ENCODE measurements at regions not wholly inside any gene's neighbourhood (a gene's known extent, or its start where the extent isn't known, plus 50 kb on each side); places are given as distances from the start of the nearest gene placed in this dataset.
"Not testable (repeated sequence)": the region's sequence is repeated elsewhere in the genome, so short reads cannot be mapped to it uniquely, and the experiment has no call there.

GRCh38 chr2:133879703-133880102, 311.4 kb upstream of the NCKAP5 start:
- no peak for DNase-seq (ENCODE audit: low read depth in 2 of 2)

DNA sequence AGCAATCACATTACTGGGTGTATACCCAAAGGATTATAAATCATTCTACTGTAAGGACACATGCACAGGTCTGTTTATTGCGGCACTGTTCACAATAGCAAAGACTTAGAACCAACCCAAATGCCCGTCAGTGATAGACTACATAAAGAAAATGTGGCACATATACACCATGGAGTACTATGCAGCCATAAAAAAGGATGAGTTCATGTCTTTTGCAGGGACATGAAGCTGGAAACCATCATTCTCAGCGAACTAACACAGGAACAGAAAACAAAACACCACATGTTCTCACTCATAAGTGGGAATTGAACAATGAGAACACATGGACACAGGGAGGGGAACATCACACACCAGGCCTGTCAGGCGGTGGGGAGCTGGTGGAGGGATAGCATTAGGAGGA, 313.9 kb upstream of the NCKAP5 start:
- DNase-seq (ENCODE audit: low read depth in 2 of 2): not testable (repeated sequence)

DNA sequence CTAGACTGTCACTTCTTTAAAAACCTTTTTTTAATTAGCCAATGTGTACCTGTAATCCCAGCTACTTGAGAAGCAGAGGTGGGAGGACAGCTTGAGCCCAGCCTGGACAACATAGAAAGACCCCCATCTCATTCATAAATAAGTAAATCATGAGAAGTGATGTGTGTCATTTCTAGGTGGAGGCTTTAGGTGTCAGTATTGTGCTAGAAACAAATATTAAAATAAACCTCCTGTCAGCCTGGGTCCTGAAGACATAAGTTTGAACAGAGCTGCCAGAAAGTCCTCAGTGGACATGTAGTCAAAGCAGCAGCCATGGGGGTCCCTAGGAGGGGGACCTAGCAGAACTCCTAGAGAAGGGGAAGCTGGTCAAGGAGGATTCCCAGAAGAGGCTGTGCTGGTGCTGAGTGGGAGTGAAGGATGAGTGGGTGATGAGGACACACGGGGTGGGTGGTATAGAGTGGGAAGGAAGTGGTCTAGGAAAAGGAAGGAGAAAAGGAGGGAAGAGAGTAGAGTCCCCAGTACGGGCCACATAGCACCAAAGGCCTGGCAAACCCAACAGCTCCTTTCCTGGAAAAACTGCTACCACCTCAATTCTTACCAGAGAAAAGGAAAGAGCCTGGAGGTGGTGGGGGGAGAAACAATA, 316.6 kb upstream of the NCKAP5 start:
- no peak for DNase-seq (ENCODE audit: low read depth in 2 of 2)

DNA sequence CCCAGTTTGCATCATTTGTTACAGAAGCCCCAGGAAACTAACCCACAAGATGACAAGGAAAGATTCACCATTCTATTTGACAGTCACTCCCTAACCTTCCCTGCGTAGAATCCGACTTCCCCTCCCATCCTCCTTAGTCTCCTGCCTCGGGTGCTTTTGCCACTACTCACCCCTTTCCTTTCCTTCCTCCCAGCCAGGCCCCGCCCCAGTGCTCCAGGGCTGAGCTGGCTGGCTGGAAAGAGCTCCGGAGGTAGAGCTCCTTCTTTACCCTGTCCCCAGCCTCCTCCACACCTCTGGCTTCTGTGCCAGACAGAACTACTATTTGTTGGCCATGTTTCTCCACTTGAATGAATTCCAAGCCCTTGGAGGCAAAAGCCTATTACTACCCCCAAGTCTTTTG, 317.6 kb upstream of the NCKAP5 start:
- no peak for DNase-seq (ENCODE audit: low read depth in 2 of 2)

DNA sequence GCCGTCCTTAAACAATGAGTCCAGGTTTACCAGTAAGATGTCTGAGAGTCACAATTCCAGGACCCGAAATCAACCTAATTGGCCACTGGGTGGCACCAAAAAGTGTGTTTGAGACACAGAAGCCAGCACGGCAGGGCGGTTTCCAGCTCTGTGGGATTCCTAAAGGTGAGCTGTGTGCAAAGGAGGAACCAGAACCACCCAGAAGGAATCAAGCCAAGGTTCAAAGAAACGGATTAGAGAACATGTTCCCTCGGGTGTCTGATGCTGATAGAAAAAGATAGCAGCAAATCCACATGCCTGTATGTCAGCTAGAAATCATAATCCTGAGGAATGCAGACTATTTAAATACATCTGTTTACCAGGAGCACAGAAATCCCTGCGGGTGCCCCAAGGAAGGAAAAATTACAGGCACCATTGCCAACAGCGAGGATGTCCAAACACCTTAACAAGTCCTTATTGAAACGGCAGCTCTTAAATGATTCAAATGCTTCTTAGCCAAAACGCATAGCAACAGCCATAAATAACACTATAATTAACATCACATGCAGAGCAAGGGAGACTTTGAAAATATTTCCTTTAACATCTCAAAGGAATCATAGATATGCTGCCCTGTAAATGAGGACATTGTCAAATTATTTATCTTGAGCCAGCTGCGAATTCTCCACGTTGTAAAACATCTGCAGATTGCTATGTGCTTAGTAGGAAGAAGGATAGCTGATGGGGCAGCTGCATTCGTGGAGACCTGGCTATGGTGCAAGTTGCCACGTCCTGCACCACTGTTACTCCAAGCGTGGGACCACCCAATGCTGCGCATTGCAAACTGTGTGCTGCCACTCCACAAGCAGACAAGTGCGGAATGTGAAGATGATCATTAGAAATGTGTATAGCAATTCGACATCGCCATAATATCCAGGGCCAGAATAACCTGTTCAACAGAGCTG, 318.7 kb upstream of the NCKAP5 start:
- peak; percentile 0 to 9 for DNase-seq (ENCODE audit: low read depth in 2 of 2)

- no peak for DNase-seq (ENCODE audit: low read depth in 2 of 2)
These were observed 319.4 kb upstream of the NCKAP5 start for GRCh38 chr2:133887676-133888040.

- DNase-seq (ENCODE audit: low read depth in 2 of 2): no peak
These were observed 319.8 kb upstream of the NCKAP5 start for GRCh38 chr2:133888107-133888506.

DNA sequence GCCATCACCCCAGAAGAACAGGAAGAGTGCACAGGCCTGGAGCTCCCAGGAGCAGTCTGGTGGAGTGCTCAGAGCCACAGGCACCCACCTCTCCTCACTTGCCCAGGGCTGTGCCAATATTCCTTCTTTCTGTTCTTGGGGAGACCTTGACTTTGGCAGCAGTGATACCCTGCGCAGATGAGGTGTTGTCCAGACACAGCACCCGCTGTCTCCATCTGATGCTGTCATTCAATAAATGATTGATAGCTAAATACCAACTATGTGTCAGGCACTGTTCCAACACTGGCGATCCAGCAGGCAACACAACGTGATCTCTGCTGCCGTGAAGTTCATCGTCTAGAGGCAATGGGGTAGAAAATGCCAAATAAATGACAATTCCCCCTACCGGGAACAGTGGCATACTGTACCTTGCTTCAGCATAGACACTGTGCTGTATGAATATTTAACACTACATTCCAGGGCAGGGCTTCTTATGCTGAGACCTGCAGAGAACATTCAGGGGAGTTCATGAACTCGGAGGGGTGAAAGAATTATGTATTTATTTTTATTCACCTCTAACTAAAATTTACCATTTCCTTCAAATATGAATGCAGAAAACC, 320.5 kb upstream of the NCKAP5 start:
- no peak for DNase-seq (ENCODE audit: low read depth in 2 of 2)

DNA sequence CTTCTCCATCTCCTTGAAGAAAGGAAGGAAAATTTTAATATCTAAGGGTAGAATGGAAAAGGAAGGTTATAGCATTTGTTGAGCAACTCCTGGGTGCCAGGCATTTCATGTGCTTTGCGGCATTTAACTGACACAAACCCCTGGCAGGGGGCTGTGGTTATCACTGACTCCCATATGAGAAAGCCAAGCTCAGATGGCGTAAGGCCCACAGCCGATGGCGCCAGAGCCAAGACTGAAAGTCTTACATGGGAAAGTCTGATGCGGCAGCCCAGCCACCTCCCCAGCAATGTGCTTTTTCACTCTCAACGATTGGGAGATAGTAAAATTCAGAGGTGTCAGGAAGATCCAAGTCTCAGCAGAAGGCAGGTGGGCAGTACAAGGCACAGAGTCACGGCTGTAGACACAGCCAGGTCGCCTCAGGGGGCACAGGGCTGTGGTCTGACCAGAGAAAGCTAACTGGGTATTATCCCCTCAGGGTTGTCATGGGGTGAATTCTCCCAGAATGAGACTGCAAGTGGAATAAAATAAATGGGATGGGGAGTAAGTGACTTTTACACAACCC, 324.2 kb upstream of the NCKAP5 start:
- DNase-seq (ENCODE audit: low read depth in 2 of 2): no peak

DNA sequence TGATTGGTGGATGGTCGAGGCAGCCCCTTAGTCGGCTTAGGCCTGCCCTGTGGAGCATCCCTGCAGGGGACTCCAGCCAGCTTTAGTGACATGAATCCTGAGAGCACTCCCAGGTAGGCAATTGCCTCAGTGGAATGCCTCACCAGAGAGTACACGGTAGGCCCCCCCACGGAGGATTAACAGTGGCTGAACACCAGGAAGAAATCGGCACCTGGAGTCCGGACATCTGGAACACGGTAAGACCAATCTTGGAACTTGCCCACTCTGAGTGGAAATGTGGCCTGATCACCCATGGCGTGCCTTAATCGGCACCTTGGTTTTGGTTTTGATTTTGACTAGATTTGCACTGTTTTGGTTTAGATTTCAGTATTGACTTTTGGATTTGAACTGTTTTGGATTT, 326.2 kb upstream of the NCKAP5 start:
- DNase-seq (ENCODE audit: low read depth in 2 of 2): no peak

DNA sequence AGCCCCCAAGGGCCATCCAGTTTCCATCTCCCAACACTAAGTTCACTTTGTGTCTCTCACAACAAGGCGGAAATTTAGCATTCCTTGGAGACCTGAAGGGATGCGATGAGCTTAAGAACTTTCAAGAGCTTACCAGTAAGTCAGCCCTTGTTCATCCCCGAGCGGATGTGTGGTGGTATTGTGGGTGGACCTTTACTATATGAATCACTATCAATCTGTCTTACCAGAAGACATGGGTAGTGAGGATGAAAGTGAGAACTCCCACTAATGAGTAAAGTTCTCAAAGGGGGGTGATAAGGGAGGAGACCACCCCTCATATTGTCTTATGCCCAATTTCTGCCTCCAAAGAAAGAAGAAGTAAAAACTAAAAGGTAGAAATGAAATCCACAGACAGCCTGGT, 329.6 kb upstream of the NCKAP5 start:
- not testable (repeated sequence) for DNase-seq (ENCODE audit: low read depth in 2 of 2)

DNA sequence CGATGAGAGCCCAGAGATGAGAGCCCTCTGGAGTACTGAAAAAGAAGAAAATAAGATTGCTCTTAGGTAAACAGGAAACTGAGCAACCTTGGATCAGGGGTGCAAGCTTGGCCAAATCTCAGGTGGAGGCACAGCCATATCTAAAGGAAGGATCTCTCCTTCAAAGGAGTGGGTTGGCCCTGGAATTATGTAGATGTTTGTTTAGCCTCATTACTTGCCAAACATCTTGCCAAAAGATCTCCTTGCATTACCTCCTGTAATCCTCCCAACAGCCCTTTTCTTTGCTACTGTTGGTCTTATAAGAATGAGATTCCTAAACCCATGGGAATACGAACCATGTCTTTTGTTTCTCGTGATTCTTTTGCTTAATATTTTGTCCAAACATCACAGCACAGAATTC, 332.6 kb upstream of the NCKAP5 start:
- no peak for DNase-seq (ENCODE audit: low read depth in 2 of 2)

DNA sequence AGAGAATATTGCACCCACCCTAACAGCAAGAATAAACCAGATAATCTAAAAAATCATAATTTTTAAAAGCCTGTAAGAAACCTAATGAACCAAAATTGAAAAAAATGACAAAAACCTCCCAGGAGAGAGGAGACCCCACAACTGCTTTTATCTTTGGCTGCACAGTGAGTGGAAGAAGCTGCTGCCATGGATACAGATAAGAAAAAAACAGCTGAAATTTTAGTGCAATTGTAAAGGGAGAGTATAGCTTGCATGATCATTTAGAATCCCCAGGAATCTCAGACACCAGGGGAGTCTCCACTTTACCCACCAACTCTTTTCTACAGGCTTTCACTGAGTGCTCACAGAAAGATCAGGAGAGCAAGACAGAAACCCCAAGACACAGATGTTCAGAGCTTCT, 338.1 kb upstream of the NCKAP5 start:
- DNase-seq (ENCODE audit: low read depth in 2 of 2): no peak

DNA sequence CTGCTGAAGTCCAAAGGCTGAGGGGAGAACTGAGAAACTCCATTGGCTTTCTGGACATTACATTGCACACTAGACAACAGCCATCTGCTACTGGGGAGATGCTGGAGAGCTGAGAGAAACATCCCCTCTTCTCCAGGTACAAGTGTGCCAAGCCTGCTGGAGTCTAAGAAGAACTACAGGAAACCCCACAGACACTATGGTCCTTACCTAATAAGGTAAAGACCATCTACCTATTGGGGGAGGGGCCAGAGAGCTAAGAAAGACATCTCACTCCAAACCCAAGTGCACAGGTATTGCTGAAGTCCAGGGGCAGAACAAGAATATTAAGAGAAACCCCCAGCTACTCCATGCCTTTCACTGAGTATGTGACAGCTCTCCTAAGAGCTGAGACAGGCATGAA, 338.7 kb upstream of the NCKAP5 start:
- DNase-seq (ENCODE audit: low read depth in 2 of 2): no peak

- no peak for DNase-seq (ENCODE audit: low read depth in 2 of 2)
These were observed 339.9 kb upstream of the NCKAP5 start for GRCh38 chr2:133908171-133908570.

DNA sequence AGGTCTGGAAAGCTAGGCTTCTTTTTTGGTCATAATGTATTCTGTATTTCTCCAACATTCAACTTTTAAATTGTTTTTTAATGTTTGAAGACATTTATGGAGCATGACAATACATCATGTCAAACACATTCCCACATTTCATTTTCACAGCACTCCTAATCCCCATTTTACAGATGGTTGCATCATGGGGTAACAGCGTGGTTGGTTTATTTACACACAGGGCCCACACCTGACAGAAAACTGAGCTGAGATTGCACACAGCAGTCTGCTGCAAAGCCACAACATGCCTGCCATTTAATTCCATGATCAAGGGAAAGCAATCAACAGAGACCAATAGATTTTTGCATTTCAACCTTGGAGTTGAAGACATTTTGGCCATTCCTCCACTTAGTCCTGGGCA, 335.7 kb upstream of the MGAT5 start:
- no peak for DNase-seq (ENCODE audit: low read depth in 2 of 2)

DNA sequence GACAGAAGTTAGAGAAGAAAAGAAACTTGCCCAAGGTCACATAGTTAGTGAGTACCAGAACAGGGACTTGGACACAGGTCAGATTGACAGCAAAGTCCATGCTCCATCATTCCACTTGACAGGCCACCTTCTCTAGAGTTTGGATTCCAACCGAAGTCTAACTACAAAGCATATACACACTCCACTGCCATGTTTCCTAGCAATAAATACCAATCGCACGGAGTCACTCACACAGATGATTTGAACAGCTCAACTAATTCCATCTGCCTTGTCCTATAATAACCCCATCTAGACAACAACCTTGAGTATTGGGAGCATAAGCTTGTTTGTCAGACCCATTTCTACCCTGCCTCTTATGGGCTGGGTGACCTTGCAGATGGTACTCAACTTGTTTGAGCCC, 334.6 kb upstream of the MGAT5 start:
- no peak for DNase-seq (ENCODE audit: low read depth in 2 of 2)

GRCh38 chr2:133927894-133928293, 326.0 kb upstream of the MGAT5 start:
- no peak for DNase-seq (ENCODE audit: low read depth in 2 of 2)

- DNase-seq (ENCODE audit: low read depth in 2 of 2): no peak
These were observed 317.8 kb upstream of the MGAT5 start for GRCh38 chr2:133936096-133936495.

- no peak for DNase-seq (ENCODE audit: low read depth in 2 of 2)
These were observed 317.3 kb upstream of the MGAT5 start for GRCh38 chr2:133936601-133937000.

DNA sequence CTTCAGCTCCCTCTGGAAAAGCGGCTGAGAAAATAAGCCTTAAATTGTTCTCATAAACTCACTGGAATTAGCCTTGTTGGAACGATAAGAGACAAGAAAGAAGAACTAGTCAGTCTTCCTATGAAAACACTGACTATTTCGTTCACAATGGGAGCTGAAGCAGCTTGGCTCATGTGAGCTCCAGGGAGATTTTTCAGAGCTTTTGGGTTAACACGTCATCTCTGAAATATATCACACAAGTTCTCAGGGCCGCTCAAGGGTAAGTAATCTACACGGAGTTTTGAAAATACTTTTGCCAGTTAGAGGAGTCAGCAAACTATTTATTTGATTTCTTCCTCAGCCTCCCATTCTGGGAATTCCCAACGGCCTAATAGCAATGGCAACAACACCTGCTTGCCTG, 316.2 kb upstream of the MGAT5 start:
- no peak for DNase-seq (ENCODE audit: low read depth in 2 of 2)

DNA sequence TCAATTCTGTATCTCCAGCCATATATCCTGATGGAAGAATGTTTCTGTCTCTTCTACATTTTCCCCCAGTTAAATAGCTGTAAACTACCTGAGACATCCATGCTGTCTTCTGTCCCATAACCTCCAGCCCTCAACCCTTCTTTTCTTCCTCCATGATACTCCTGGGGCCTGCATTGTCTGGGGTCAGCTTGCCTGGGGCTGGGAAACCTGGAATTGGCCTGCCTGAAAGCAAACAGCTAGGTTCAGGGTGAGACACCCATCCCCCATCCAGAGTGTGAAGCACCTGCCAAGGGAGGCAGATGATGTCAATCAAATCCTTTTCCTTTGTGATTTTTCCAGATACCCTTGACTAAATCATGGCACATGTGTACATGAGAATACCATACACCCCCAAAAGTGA, 313.7 kb upstream of the MGAT5 start:
- no peak for DNase-seq (ENCODE audit: low read depth in 2 of 2)

DNA sequence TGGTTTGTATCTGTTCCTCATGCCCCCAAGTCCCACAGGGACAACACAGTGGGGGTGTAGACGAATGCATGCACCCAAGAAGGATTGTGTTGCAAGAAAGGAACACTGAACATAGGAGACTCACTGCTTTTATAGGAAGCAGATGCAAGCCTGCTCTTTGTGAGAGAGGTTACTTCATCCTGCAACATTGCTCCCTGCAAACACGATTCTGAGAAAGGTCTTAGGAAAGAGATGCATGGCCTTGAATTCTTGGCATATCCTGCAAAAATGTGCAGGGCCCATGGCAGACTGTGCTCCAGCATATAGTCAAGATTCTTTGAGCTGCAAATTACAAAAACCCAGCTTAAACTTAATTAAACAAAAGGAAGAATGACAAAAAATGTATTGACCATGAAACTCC, 312.2 kb upstream of the MGAT5 start:
- no peak for DNase-seq (ENCODE audit: low read depth in 2 of 2)

All from stimulated activated CD8-positive, alpha-beta memory T cell treated with anti-CD3 and anti-CD28 coated beads, Interleukin-15, amount 100 ng/mL, for 4 hours (primary cell).